ENCODE measurements at regions not wholly inside any gene's neighbourhood (a gene's known extent, or its start where the extent isn't known, plus 50 kb on each side); places are given as distances from the start of the nearest gene placed in this dataset.

DNA sequence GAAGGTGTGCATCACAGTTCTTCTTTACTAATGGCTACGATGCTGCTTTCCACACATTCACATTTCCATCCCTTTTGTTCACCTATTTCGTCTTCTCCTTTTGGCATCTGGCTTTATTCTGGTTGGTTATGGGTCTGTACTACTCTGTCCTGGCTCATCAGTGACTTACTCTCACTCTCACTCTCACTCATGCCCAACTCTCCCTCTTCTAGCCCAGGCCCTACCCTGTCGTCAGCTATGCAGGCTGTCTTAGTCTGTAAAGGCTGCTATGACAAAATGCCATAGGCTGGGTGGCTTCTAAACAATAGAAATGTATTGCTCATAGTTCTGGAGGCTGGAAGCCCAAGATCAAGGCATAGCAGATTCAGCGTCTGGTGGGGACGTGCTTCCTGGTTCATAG is 105.6 kb upstream of the PUDP start:
- no peak for TF ChIP-seq CTCF (IDR thresholded peaks at IDR 0.05)
- TF ChIP-seq POLR2A (IDR thresholded peaks at IDR 0.05), result no peak
